ENCODE measurements at regions not wholly inside any gene's neighbourhood (a gene's known extent, or its start where the extent isn't known, plus 50 kb on each side); places are given as distances from the start of the nearest gene placed in this dataset.

GRCh38 chr15:25620466-25620865, 181.6 kb upstream of the UBE3A start:
- no peak for TF ChIP-seq POLR2A (IDR thresholded peaks at IDR 0.05)
- TF ChIP-seq POLR2AphosphoS5 (IDR thresholded peaks at IDR 0.05): no peak
- no peak for TF ChIP-seq CTCF (IDR thresholded peaks at IDR 0.05)

All from transverse colon (tissue), 4 donors.